NCI-H82 treated with DMSO at 0.1 percent for 48 hours (cell line): ENCODE measurements at regions not wholly inside any gene's neighbourhood (a gene's known extent, or its start where the extent isn't known, plus 50 kb on each side); places are given as distances from the start of the nearest gene placed in this dataset.
"Not testable (repeated sequence)": the region's sequence is repeated elsewhere in the genome, so short reads cannot be mapped to it uniquely, and the experiment has no call there.

Source experiments
- DNase-seq: peaks from one replicate; lab custom pipeline; 2025; ENCODE audit not compliant: unreplicated experiment; lab: John Stamatoyannopoulos, UW

DNA sequence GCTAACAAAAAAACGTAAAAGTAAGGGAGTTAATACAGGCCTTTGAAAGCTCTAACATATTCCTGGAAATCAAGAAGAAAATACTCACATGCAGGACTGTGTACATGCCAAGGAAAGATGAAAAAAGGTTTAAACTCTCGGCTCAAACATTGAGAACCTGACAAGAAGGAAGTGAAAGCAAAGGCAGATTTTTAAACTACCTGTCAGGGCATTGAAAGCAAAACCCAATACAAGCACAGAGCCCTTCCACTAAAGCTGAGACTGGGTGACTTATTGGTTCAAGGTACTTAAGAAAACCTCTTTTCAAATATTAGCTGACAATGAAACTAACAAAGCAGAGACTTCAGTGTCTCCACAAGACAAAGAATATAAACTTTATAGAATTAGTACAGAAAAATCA, 313.0 kb upstream of the GRID2 start:
- DNase-seq, result no peak

GRCh38 chr4:91997045-91997444, 306.7 kb upstream of the GRID2 start:
- no peak for DNase-seq

- DNase-seq, result no peak
Observed at GRCh38 chr4:92012899-92013867, 290.6 kb upstream of the GRID2 start.

GRCh38 chr4:92014067-92014466, 289.7 kb upstream of the GRID2 start:
- DNase-seq, result no peak

DNA sequence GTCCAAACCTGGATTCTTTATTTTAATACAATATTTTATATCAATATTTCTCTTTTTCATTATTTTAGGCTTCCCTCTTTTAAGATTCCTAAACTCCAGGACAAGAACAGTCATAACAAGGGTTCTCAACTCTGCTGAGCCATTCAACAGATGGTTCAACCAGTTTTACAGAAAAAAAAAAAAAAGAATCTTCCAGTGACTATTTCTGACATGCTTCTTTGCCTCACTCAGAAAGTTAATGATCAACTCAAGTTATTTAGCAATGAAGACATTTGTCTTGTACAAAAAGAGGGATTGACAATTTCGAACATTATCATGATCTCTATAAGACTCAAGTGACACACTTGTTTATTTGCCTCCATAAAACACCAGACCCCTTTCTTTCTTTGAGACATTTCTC, 282.6 kb upstream of the GRID2 start:
- no peak for DNase-seq

DNA sequence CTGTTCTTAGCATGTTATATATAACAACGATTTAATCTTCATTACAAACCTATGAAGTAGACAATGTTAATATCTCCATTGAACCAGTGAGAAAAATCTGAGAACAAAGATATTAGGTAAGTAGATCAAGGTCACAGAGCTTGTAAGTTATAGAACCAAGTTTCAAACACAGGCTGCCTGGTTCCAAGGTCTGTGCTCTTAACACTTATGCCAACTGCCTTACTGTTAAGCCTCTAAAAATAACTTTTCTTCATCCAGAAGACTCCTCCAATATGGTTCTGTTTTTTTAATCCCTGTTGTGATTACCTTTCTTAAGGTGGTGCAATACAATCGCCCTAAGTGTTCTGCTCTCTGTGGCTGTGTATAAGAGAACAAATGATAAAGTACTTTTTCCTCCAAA, 282.0 kb upstream of the GRID2 start:
- no peak for DNase-seq

DNA sequence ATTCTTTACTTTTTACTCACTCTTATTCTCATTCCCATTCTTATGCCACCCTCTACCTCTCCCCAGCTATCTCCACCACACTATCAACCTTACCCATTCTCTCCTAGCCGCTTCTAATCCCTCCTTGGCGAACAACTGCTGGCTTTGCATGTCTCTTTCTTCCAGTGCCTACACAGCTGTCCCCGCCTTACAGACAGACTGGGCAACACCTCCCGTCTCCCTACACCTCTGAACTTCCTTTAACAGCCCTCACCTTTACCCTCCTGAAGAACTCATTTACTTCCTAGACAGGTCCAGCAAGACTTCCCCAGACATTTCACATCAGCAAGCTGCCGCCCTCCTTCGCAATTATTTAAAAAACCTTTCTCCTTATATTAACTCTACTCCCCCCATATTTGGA, 274.9 kb upstream of the GRID2 start:
- DNase-seq, result not testable (repeated sequence)

DNA sequence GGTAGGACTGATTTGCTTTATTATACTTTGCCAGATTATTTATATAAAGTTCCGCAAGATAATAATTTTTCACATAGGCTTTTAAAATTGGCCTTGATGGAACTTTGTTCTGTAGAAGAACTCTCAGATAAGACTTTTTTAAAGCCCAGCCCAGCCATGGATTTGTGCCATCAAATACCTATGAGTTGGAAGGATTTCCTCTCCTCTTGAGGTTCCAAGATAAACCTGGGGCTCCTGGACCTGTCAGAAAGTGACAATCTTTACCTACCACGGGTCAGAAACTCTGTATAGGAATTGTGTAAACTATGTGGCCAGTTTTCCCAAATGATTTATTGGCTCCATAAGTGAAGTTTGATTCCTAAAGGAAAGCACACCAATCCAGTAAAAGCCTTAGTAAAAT, 271.9 kb upstream of the GRID2 start:
- no peak for DNase-seq

GRCh38 chr4:92035666-92036065, 268.1 kb upstream of the GRID2 start:
- no peak for DNase-seq

DNA sequence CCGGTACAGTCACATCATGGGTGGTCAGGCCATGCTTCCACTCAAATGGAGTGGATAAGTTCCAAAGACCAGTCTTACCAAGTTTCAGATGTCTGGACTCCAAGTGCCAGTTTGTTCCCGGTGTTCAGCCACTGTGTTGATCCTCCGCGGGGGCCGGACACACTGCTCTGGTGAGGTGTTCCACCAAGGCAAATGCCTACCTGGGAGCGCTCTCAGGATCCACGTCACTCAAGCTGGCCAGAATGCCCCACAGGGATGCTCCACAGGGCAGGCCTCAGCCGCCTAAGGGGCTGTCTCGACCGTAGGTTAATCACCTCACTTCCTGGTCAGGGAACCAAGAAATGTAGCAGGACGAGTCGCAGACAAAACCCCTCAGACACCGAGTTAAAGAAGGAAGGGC, 258.0 kb upstream of the GRID2 start:
- no peak for DNase-seq

DNA sequence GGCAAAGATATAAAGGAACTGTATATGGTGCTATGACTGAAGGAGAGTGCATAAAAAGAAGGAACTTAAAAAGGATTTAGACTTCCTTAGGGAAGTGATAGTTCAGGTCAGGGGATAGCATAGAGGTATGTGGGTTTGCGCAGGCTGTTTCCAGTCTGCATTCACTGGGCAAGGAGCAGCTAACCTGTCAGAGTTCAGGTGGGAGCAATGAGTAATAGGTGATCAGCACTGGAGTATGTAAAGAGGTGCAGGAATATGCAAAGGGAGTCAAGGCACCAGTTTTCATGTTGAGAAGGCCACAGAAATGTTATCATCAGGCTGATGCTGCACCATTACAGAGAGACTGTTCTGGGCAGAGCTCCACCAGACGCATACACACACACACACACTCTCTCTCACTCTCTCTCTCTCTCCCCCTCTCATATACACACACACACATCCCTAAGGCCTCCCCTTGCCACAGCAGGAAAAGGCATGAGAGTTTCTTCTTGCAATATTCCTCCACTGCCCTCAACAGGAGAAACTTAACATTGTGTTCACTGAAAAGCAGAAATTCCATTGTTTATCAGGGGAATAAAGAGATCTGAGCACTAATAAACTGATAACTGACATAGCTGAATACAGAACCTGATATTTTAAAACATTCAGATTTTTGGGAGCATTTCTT, 256.4 kb upstream of the GRID2 start:
- DNase-seq, result no peak

GRCh38 chr4:92050875-92051274, 252.9 kb upstream of the GRID2 start:
- no peak for DNase-seq

DNA sequence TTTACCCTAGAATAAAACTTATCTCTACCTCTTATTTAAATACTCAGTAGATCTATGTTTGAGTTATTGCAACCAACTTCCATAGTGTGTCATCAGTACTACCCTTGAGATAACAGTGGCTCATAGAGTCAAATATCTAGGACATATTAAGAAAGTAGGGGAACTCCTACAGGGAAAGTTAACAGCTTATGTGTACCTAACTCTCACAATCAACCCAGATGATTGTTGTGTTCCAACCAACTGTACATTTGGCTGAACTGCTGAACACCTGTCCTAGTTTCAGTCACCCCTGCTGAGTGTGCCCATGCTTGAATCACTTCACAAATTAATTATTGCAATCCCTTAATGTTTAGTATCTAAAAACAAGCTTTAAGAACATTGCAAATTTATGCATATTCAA, 244.2 kb upstream of the GRID2 start:
- DNase-seq, result no peak

DNA sequence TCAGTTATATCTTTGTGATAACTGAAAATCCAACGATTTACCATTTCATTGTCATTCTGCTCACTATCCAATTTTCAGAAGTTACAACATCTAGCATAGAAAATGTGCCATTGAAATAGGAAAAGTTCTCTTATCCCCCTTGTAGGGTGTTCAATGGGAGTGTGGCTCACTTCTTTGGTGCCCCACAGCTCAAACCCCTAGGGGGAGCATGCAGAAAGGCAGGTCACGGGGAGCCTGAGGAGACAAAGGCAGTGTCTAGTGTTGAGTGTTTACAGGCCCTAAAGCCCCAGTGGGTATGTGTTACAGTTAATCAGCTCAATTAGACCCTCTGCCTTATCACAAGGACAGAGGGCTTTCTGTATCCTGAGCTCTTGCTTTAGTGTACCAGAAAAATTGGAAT, 243.4 kb upstream of the GRID2 start:
- DNase-seq, result no peak

DNA sequence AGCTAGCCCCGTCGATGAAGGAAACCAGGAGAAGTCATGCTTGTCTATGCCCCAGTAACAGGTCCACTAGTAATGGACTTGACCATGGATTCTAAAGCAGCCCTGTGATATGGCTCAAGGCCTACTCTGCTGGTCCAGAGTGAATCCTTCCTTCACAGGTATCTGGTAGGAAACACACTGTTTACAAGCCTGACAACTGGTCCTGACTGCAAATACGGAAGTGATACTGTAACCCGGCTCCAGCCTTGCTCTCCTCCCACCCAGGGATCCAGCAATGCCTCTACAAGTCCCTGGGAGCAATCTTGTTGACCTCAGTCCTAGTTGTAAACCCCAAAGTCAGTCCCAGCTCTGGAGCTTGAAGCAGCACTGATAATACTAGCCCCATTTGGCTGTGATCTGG, 239.2 kb upstream of the GRID2 start:
- DNase-seq, result no peak

DNA sequence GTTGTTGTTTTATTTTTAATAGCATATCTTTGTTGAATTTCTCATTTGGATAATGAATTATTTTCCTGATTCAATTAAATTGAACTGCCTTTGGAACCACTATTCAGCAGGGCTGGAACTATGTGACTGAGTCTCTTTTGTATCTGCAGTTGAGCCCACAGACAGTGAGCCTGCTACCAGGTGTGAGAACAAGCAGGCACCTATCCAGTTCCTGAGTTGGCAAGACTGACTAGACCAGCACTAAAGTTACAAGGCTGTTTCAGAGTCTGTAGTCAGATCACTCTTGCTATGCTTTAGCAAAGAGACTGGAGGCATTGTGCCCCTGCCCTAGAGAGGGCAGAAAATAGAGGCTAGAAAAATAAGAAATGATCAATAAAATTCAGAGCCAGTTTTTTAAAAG, 237.3 kb upstream of the GRID2 start:
- no peak for DNase-seq

GRCh38 chr4:92071587-92071986, 232.2 kb upstream of the GRID2 start:
- no peak for DNase-seq

DNA sequence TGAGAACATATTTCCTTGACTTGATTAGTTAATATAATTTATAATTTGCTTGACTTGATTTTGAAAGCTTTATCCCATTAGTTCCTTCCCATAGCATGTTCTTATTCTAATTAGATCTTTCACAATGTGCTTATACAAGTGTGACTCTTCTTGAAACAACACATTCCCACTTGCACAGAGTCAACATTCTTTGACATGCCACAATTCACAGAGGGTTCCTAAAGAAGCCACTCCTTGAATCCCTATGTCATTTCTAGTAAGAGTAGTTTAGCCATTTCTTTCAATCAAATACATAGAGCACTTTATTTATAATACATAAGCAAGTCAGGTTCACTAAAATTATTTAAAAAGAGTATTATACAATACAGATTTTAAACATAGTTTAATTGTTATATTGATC, 228.9 kb upstream of the GRID2 start:
- no peak for DNase-seq

DNA sequence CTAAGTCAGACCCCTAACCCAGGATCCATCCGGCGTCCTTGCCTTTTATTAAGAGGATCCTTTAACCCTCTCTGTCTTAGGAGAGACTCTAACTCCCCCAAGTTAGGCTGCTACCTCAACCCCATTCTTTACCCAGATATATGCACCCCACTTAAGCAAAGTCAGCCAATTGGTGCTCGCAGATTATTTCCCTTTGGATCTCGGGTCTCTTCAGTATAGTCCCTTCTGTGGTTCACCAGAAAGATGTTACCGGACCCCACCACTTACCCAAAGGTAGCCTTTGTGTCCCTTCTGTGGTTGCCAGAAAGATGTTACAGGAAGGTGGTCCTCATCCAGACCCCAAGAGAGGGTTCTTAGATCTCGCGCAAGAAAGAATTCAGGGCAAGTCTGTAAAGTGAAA, 212.9 kb upstream of the GRID2 start:
- DNase-seq, result no peak

DNA sequence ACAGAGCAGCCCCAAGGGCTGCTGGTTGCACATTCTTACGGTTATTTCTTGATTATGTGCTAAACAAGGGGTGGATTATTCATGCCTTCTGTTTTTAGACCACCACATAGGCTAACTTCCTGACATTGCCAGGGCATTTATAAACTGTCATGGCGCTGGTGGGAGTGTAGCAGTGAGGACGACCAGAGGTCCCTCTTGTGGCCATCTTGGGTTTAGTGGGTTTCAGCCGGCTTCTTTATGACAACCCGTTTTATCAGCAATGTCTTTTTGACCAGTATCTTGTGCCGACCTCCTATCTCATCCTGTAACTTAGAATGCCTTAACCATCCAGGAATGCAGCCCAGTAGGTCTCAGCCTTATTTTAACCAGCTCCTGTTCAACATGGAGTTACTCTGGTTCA, 212.4 kb upstream of the GRID2 start:
- DNase-seq, result no peak

DNA sequence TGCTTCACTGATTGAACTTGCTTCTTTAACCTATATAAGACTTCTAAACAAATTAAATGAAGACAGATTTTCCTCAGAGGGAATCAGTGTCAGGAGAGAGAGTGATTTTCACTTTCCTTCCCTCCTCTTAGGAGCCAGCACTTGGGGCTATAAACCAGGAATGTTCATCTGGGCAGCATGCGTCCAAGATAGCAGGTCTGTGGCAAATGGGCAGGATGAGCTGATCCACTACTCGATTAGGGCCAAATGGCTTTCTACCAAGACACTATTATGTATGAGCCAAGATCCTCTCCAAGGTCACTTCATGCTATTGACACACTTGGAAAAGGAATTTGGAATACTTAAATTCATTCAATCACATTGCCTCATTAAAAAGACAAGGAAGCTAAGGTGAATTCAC, 203.9 kb upstream of the GRID2 start:
- no peak for DNase-seq

GRCh38 chr4:92100975-92101374, 202.8 kb upstream of the GRID2 start:
- DNase-seq, result no peak
